ENCODE measurements at regions not wholly inside any gene's neighbourhood (a gene's known extent, or its start where the extent isn't known, plus 50 kb on each side); places are given as distances from the start of the nearest gene placed in this dataset.

- TF ChIP-seq CTCF (IDR thresholded peaks at IDR 0.05 in 4 of 5, conservative IDR thresholded peaks at IDR 0.05 in 1 of 5) (no peak), POLR2A (IDR thresholded peaks at IDR 0.05) (no peak)
Observed at GRCh38 chr10:45144326-45145070, 143.8 kb downstream of the ZNF22 start.
